Fibroblast of lung (primary cell): ENCODE measurements at regions not wholly inside any gene's neighbourhood (a gene's known extent, or its start where the extent isn't known, plus 50 kb on each side); places are given as distances from the start of the nearest gene placed in this dataset.

Source experiments
- CTCF ChIP-seq, 2 donors: IDR thresholded peaks in 1 of 2; conservative IDR thresholded peaks in 1 of 2; 1 replicate in 1 of 2; 2 replicates in 1 of 2; pipeline ENCODE4 v1.5.1; 2011 to 2012; ENCODE audit warnings: low read length in 2 of 2, control low read depth in 1 of 2, inconsistent platforms in 1 of 2, low read depth in 1 of 2, mild to moderate bottlenecking in 1 of 2
- EZH2 ChIP-seq: IDR thresholded peaks from 2 replicates; pipeline ENCODE4 v1.5.1; 2012; ENCODE audit warnings: low read length, control low read depth, mild to moderate bottlenecking; ENCODE audit errors: missing control alignments

GRCh38 chr10:131688304-131688703 lies 212.5 kb upstream of the PPP2R2D start:
- no peak for TF ChIP-seq CTCF (conservative IDR thresholded peaks at IDR 0.05 in 1 of 2, IDR thresholded peaks at IDR 0.05 in 1 of 2; ENCODE audit: low read depth in 1 of 2, low read length in 2 of 2)
- TF ChIP-seq EZH2 = no peak
